Prostate gland (tissue), 2 donors: ENCODE measurements at regions not wholly inside any gene's neighbourhood (a gene's known extent, or its start where the extent isn't known, plus 50 kb on each side); places are given as distances from the start of the nearest gene placed in this dataset.

Experiments used
- CTCF ChIP-seq, 4 experiments: fragments of 200-600 bp in 2 of 4; fragments of 450-650 bp in 2 of 4; sonication (generic) in 2 of 4; IDR thresholded peaks; 1 replicate in 3 of 4; 2 replicates in 1 of 4; pipeline ENCODE4 v1.5.1; 2016 to 2019; ENCODE audit warnings: antibody characterized with exemption in 4 of 4, mild to moderate bottlenecking in 2 of 4, moderate library complexity in 2 of 4
- POLR2A ChIP-seq: fragments of 450-650 bp; IDR thresholded peaks from one replicate; pipeline ENCODE4 v1.6.1; 2016; ENCODE audit warnings: antibody characterized with exemption, mild to moderate bottlenecking
- POLR2AphosphoS5 ChIP-seq: sonication (generic); formaldehyde crosslinking; IDR thresholded peaks from one replicate; pipeline ENCODE4 v1.6.1; 2017; ENCODE audit warnings: antibody characterized with exemption

DNA sequence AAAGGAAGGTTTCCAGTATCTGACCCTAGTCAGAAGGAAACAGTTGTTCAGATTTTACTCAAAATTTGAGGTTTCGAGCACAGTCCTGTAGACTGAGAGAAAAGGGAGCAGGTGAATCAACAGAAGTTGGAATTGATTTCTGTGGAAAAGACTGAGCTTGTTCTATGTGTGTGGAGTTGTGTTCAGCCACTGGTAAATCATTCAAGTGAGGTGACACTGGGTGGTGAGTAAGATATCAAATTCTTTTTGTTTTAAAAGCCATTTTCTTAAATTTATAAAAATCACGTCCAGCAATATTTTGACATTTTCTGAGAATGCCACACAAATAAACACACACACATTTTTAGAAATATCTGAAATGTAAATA lies 165.1 kb downstream of the HGF start:
- TF ChIP-seq CTCF (IDR thresholded peaks at IDR 0.05): no peak
- no peak for TF ChIP-seq POLR2A
- no peak for TF ChIP-seq POLR2AphosphoS5
